Muscle of arm (tissue), 1 donor: ENCODE measurements at regions not wholly inside any gene's neighbourhood (a gene's known extent, or its start where the extent isn't known, plus 50 kb on each side); places are given as distances from the start of the nearest gene placed in this dataset.

ENCODE experiments used
- DNase-seq: peaks from one replicate; pipeline ENCODE4 v3.0.0-alpha.2; 2013

DNA sequence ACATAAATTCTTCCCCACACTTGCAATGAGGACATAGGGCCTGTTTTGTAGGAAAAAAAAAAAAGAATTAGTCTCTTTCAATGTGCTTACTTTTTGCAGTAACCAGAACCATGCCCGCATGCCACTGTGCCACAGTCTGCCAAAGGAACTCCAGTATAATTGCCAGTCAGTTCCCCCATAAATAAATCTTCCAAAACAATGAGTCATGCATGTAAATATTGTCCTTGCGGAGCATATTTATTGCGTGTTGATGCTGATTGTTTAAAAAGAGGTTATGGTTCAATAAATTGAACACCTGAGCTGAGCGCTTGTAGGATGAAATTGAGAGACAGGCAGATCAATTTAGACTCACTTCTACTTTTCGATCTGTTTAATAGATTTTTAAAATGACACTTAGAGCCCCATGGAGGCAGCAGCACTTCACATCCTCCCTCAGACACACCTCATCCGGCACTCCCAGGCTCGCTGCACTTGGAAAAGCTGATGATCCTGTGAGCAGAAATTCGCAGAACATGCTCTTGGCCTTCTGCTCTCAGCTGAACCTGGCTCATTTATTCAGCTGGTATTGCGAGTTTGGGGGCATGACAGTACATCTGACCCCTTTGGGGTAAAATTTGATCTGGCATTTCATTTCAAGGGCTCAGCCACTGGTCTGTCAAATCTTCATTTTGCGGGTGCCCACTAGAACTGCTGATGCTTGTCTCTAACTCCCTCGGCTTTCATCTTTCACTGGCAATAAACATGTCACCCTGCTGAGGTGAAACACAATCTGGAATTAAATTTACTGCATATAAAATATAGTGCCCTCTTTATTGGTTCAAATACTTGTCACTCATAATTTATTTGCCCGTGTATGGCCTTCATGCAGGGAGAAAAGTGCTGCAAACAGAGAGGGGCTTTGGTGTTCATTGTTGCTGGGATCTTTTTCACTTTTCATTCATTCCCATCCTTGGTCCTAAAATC, 371.1 kb upstream of the POU3F2 start:
- no peak for DNase-seq

DNA sequence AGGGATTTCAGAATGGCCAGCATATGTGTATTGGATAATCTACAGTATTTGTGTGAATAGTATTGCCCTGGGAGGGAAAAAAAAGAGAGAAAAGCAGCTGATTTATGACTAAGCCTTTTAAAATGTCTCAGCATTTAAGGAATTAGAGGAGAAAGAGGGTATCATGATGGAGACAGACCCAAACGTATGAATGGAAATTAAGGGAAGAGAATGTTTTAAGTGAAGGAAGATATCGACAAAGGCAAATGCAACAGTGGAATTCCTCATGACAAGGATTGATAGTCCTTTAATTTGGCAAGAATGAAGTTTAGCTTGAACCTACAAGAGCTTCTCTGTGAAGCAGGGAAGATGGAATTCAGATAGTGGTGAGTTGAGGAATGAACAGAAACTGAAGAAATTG, 367.3 kb upstream of the POU3F2 start:
- DNase-seq = no peak

DNA sequence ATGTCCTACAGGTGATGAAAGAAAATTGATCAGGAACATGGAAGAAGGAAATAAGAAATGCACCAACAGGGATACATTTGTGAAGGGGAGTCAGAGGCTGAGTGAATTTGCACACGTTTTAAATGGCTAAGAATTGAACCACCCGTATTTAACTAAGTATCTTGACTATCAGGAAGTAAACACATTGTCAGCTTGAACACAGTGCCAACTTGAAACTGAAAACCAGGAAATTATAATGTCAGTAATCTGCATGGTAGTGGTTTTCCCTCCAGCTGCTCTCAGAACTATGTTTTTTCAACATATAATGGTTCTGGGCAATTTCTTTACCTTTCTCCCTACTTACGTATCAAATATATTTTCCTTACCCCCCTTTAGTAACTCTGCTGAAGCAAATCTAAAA, 366.5 kb upstream of the POU3F2 start:
- DNase-seq = no peak

DNA sequence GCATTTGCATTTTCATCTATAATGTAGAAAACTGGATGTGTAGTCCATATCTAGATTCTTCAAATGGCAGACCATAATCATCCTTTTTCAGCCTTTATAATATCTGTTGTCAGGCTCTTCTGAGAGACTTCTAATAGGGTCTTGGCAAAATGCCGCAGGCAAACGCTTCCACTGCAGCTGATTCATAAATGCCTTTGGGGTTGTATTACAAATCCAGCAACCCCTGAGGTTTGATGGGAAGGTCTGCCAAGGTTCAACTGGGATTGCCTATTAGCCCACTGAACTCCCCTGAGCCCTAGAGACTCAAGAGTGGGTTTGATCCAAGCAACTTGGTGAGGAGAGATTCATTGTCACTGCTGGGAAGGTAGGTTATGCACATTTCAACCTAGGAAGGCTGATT, 365.2 kb upstream of the POU3F2 start:
- DNase-seq = no peak

DNA sequence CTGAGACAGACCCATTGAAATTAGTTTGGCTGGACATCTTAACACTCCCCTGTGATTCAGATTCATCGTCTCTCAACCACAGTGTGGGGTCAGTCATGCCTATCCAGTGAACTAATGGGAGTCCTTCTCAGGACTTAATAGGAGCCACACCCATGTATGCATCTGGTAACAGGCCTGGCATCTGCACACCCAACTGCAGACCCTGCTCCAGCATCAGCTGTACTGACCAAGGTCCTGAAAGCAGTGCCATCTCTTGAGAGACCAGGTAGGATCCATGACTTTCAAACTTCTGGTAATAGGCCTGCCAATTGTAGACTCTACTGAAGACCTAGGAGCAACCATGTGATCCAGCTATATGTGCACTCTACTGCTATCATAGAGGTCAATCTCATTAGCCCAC, 363.6 kb upstream of the POU3F2 start:
- no peak for DNase-seq

DNA sequence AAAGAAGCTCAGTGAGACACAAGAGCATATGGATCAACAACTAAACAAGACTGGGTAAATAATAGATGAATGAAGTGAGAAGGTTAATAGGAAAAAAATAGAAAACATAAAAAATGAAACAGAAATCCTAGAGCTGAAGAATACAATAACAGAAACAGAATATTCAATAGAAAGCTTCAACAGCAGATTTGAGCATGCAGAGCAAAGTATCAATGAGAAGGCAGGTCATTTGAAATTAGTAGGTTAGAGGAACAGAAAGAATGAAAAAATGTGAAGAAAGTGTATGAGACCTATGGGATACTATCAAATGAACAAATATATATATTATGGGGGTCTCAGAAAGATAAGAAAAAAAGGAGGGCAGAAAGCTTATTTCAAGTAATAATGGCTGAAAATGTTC, 362.9 kb upstream of the POU3F2 start:
- no peak for DNase-seq

DNA sequence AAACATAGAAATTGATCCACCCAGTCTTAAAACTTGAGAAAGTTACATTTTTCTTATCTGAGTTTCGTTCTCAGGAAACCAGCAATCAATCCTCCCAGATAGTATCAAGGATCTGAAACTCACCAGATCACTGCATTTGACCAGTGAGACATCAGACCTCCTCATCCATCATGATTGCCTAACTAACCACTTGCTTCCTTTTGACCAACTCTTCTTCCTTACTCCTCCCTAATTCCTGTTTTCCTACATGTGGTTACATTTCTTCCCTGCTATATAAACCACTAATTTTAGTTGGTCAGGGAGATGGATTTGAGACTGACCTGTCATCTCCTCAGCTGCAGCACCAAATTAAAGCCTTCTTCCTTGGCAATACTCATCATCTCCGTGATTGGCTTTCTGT, 357.1 kb upstream of the POU3F2 start:
- DNase-seq = no peak

DNA sequence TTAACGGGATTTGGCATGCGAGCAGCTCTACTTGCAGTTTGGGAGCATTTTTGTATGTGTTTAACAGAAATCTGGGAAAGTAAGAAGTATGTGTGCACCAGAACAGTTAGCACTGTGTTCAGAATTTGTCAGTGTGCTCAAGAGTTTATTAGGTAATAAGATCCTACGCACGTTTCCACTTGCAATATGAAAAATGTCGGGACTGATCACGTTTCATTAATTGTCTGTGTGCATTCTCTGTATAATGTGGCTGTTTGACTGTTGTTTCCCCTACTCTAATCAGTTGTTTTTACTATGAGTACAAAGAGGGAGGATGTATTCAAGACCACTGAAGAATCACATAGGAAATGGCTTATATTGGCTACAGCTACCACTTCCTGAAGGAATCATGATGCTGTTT, 349.7 kb upstream of the POU3F2 start:
- DNase-seq = no peak

DNA sequence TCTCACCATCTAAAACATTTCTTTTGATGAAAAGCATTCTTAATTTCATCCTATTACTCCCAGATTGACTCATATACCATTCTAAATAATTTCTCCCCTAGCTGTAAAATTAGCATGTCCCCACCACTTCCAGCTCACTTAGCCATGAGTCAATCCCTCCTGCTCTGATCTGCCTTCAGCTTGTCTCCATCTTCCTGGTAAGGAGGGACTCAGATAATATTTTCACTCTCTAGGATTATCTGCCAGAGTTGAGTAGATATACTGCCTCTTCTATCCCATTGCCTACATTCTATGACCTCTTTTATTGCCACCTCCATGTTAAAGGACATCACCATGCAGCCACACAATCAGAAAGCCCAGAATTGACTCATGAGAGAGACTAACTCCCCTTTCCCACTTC, 348.8 kb upstream of the POU3F2 start:
- no peak for DNase-seq

DNA sequence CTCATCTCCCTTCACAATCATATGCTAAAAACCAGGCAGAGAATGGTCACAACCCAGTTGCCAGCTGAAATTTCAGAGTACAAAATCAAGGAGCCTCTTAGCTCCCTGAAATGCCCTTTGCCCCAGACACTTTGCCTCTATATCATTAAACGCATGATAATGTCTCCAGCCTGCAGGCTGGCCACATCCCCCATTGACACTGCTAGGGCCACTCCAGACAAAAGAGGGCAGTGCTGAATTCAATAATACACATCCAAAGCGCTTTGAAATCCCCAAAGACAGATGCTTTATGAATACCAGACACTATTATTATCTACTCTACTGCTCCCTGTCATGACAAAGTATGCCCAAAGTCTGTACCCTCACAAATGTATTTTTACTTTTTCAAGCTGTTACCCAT, 348.3 kb upstream of the POU3F2 start:
- no peak for DNase-seq

DNA sequence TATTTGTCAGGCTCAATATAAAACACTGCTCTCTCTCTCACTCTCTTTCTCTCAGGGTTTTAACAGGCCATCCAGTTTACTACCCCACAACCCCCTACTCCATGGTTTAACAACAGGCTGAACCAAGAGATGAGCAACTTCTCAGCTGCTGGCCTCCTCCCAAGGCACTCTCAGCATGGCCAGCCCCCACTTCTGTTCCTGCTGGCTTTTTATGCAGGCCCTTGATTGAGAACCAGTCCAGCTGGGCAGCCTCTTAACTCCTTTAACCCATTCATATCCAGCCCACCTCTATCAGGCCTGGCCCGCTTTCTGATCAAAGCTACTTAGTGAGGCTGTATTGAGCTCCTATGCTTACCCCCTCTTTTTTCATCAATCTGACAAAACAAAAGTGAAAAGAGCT, 346.8 kb upstream of the POU3F2 start:
- DNase-seq = no peak

DNA sequence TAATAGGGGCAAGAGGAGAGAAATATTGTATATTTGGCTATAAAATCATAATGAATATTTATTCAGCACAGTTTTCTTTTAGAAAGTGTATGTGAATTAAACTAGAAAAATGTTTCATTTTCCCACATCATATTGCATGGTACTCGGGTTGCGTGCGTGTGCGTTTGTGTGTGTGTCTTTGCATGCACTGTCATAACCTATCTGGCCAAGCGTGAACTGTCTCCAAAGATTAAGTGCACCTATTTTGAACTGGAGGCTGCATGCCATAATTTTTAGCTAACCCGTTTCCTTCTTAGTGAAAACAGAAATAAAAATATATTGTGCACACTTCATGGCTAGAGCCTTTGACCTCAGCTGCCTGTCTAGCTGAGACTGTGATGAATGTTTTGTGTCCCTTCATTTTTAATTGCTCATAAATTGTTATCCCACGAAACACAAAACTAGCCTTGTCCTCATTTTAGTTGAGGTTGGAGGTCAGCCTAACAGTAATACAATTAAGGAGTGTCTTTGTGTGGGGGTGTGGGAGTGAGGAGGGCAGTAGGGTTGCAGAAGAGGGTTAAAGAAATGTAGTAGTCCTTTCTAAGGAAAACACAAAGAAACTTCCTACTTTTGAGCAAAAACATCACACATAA, 336.1 kb upstream of the POU3F2 start:
- no peak for DNase-seq

DNA sequence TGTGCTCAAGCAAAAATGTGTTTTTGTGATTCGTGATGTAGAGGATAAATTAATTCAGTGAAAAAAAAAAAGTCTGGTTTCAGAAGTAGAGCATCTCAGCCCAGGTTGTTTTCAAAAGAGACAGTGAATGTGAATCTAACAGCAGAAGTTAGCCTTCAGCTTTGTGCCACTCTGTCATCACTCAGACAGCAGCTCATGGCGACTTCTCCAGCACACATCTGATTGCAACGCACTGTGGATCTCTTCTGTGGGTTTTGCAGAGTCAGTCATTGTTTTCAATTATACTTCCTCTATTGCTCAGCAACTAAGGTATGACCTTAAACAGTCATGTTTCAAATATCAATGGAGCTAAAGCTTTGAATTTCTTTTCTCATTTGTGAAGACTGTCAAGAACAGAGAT, 335.5 kb upstream of the POU3F2 start:
- no peak for DNase-seq

DNA sequence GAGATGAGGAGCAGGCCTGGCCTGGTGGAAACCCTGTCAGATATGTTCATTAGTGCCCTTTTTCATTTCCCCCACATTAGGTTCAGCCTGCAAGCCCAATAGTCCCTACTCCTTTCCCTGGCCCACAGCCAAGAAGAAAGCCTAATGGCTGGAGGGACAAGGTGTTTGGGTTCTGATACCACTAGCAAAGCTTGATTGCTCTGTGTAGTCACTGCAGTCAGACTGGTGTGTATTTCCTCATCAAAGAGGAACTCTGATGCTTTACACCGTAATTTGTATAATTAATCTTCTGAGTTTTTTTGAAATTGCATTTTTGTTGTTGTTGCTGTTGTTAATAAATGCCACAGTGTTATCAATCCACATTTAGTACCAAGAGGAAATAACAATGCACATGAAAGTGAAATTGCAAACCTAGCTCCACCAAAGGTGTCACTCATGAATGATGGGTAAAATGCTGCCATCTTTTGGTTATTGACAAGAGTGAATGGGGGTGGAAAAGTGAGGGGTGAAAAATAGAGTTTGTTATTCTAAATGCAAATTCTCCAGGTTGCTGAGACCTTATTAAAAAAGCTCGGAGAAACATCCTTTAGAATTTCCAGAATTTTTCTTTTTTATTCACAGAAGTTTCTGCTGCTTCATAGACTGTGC, 320.2 kb upstream of the POU3F2 start:
- DNase-seq = no peak

DNA sequence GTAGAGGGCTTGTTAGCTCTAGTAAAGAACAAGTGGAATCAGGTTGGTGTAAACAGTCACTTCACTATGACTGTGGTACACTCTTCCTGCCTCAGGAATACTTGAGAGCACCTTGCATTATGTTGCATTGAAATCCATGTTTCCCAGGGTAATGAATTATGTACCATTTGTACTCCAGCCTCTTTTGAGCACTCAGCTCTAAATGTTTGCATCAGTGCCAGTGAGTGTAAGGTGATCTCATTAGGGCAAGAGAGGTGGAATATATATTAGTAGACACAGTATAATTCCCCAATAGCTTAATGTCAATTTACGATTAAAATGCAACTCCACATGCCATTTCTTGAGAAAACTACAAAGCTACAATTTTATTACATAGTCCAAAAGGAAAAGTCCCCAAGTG, 319.6 kb upstream of the POU3F2 start:
- no peak for DNase-seq

DNA sequence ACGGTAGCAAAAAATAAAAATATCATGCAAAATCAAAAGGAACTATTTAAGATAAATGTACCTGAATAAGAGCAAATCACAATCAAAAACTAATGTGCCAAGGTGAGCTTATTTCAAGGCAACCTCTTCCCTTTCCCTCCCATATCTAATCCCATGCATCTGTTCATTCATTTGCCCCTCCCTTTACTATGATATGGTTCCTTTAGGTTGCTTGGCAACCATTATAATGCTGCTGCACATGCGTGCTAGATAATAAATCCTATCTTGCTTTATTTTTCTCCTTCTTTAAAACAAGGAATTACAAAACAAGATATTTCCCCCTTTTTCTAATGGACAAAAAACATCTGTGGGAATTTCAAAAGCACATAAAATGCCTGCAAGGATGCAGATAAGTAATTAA, 318.2 kb upstream of the POU3F2 start:
- DNase-seq = no peak

DNA sequence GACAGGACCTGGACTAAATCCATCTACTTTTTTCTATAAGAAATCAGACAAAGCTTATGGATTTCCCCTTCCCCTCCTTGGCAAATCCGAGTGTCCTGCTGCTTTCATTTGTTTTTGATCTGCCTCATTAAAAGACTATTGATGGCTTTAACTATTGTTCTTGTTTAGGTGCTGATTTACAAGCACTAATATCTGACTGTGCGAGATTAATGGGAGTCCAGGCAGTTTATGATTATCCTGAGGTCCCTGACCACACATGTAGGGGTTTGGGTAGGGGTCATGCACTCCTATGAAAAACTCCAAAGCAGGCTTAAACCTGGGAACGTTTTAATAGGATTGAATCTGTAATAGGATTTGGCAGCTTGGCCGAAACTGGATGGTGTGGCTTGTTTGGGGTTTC, 317.5 kb upstream of the POU3F2 start:
- DNase-seq = no peak

DNA sequence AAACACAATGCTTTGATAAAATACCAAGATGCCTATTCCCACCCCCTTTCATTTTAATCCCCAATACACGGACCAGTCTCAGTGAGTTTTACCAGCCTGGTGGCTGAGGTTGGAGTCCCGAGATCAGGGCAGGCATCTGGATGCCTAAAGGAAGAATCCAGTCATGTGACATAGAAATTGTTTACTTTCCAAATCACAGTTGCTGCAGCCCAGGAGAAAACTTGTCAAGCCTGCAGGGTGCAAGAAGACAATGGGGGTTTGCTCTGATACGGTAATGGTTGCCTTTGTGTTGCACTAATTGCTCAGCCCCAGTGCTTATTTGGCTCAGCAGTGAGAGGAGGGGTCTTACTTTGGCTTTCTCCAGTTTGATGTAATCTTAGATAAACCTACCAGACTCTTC, 308.5 kb upstream of the POU3F2 start:
- DNase-seq = no peak

DNA sequence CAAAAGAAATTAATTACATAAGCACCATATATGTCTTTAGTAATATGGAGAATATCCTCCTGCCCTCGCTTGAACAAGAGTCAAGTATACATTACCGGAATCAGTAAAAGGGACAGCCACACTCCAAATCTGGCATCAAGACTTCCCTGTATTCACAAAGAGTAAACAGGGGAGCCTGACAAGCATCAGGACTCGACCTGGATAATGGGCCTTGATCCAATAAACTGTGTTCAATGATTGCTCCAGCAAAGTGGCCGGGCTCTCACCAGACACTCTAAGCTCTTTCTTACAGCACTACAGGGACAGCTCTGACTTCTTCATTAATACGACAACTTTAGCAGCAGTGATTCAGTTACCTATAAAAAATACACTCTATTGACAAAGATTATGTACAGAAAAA, 307.9 kb upstream of the POU3F2 start:
- DNase-seq = no peak

DNA sequence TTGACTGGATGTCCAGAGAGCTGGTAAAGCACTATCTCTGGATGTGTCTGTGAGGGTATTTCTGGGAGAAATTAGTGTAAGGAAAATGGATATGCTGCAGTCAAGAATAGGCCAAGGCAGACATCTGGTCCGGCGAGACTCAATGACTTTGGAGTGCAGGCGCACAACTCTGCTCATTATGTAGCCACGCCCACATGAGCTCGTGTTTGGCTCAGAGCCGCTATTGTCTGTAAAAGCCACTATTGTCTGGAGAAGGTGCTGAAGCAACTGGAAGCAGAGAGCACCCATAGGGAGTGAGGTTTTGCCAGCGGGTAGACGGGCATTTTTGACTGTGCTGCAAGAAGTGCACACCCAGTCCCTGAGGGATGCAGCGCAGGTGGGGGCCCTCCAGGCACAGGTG, 305.0 kb upstream of the POU3F2 start:
- DNase-seq = no peak

DNA sequence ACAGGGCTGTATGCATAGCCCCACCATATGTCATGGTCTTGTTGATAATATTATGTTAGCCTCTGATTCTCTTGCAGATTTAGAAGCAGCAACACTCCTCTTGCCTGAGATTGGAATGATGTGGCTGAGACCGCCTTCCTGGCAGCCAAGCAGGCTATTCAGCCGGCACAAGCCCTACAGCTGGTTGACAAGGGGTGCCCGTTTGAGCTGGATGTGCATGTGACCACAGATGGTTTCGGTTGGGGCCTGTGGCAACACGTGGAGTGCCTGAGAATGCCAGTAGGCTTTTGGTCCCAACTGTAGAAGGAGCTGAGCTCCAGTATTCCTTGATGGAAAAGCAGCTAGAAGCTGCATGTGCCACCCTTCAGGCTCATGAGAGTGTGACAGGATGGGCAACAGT, 303.6 kb upstream of the POU3F2 start:
- no peak for DNase-seq

DNA sequence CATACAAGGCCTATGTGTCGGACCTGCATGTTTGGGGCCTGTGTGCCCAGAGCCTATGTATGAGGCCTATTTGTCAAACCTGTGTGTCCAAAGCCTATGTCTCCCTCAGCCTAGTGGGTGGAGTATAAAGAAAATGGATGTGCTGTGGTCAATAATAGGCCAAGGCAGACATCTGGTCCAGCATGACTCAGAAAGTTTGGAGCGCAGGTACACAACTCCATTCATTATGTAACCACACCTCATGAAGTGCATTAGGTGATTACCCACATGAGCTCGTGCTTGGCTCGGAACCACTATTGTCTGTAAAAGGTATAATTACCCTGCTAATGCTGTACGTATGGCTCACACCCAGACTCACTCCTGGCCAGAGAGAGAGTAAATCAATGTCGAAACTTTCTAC, 302.4 kb upstream of the POU3F2 start:
- no peak for DNase-seq

DNA sequence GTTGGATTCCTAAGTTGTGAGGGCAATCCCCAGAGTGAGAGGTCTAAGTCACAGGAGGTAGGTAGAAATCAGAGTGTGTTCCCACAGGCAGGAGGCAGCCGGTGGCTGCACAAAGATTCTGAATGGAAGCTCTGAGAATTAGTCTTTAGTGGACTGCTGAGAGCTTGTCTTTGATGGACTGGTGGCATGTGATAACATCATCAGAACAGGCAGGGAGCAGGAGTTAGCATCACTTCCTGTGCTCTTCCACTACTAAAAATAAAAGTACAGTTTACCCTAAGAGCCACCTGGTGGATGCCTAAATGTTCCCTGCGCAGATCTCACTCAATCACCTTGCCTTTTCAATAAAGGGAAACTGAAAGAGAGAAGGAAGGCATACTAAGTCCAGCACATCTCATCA, 294.6 kb upstream of the POU3F2 start:
- DNase-seq = no peak
